COLO668 (cell line): ENCODE measurements at regions not wholly inside any gene's neighbourhood (a gene's known extent, or its start where the extent isn't known, plus 50 kb on each side); places are given as distances from the start of the nearest gene placed in this dataset.

Source experiments
- DNase-seq: peaks from one replicate; lab custom pipeline; 2025; ENCODE audit not compliant: unreplicated experiment; lab: John Stamatoyannopoulos, UW

DNA sequence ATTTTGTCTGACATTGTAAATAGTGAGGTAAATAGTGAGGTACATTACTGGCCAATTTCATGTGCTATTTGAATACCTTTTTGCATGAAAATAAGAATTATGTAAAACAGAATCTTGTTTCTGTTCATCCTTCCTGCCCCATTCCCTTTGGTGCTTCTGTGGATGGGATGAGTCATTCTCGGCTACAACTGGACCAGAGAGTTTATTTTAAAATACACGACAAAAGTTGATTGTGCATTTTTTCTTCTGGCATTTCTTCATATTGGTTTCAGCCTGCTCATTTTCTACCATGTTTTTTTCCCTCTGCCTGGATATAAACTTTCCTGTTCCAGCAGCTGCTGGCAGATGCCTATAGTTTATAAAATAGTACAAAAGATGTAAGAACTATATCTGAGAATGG lies 107.5 kb downstream of the CYSLTR2 start:
- no peak for DNase-seq

- peak; percentile 88 for DNase-seq
Observed at GRCh38 chr13:48769107-48769704, 115.5 kb downstream of the CYSLTR2 start.

- no peak for DNase-seq
Observed at GRCh38 chr13:48770372-48770771, 116.6 kb downstream of the CYSLTR2 start.

- no peak for DNase-seq
Observed at GRCh38 chr13:48772908-48773307, 119.2 kb downstream of the CYSLTR2 start.

- DNase-seq: no peak
Observed at GRCh38 chr13:48773531-48774275, 120.0 kb downstream of the CYSLTR2 start.

GRCh38 chr13:48775285-48775684 lies 121.6 kb downstream of the CYSLTR2 start:
- DNase-seq: no peak

DNA sequence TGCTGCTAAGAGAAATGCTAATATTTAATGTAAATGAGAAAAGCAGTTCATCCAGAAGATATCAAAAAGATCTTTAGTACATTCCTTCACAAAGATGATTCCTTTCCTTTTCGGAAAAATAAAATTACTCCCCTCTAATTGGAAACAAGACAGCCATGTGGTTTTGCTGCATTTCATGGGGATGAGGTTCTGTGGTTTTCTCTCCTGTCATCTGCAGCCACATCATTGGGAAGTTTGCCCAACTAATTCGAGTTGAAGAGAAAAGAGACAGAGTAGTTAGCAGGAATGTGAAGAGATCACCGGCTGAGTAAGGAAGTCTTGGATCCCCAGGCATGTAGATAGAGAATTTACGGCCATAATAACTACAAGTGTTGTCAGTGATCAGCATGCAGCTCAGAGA lies 122.1 kb downstream of the CYSLTR2 start:
- DNase-seq: no peak

DNA sequence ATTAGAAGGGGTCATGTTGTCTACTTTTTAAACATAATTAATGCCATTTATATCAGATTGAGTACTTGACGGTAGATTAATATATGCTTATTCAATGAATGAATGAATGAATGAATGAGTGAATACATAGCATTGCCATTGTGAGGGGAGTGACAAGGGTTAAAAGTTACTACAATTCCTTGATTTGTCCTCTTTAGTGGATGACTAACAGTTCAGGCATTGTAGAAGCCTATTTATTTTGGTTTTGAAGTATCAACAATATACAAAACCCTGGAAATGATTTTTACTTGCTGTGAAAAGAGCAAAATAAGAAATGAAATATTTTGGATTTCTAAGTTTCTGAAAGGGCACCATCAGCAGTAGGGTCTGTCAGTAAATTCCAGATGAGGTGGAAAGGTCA lies 122.7 kb downstream of the CYSLTR2 start:
- no peak for DNase-seq

- no peak for DNase-seq
Observed at GRCh38 chr13:48778610-48779009, 124.9 kb downstream of the CYSLTR2 start.

GRCh38 chr13:48780713-48781341 lies 127.1 kb downstream of the CYSLTR2 start:
- no peak for DNase-seq

DNA sequence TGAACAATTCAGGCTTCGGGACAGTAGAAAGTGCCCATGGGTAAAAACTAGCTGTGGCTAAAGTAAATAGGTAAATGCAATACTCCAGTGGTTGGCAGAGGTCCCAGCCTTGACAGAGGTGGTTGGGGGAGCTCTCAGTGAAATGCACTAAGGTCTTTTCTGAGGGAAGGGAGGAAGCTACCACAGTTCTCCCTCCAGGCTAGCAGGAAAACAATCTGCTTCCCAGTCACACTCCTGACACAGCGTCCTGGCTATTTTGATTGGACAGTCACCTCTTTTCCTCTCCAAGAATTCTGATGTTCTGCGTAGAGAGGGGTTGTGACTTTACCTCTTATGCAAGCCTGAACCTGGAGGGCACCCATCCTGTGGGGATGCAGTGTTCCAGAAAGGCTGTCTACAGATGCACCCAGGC lies 128.7 kb downstream of the CYSLTR2 start:
- DNase-seq: no peak

DNA sequence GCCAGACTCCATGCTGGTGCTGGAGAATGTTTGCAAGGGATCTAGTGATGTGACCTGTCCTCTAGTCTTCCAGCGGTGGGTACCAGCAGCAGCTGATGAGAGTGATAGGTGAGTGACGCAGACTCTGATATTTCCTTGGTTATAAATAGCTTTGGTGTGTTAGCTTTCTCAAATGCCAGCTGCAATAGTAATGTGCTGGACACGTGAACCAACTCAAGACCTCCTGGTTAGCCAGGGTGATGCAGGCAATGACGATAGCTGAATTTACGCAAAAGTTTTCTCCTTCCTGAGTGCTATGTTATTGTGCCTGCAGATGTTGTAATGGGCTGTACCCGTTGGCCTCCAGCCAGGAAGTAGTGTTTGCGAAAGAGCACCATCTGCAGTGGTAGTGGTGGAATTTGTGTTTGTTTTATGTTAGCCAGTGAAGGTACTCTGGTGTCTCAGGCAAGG lies 129.5 kb downstream of the CYSLTR2 start:
- DNase-seq: peak; percentile 86

GRCh38 chr13:48783695-48784230 lies 130.0 kb downstream of the CYSLTR2 start:
- DNase-seq: no peak

DNA sequence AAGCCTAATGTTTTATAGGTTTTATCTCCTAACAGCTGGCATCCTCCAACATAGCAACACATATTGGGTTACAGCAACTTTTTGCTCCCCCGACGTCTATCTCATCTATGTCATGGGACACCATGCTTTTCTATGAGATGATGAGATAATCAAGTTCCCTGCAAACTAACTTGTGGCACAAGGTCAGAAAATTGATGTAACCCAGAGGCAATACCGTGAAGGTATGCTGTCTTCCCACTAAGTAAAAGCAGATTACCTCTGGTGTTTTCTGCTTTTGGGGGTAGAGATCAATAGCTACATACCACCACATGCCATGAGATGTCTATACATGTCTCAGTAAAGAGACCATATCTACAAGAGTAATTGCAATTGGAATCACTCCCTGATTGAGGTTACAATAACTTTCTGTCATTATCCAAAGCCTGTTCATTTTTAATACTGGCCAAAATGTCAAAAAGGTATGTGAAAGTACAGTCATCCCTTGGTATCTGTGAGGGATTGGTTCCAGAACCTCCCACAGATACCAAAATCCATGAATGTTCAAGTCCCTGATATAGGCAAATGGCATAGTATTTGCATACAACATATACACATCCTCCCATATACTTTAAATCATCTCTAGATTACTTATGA lies 131.3 kb downstream of the CYSLTR2 start:
- DNase-seq: no peak

- no peak for DNase-seq
Observed at GRCh38 chr13:48790199-48790598, 136.5 kb downstream of the CYSLTR2 start.

DNA sequence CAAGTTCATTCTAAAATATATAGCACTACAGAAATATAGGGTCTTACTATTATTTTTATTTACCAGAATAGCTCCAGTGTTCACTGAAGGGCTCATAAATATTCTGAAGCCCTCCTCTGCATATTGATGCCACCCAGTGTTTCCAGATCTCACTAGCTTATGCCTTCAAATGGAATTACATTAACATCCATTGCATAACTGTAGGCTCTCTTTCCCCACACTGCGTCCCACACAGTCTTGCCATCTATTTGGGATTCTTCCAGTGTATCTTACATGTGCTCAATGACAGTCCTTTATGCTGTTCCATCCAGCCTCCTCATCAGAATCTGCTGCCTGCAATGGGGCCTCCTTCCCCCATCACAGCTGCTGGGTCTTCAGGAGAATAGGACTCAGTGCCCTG lies 137.2 kb downstream of the CYSLTR2 start:
- no peak for DNase-seq

DNA sequence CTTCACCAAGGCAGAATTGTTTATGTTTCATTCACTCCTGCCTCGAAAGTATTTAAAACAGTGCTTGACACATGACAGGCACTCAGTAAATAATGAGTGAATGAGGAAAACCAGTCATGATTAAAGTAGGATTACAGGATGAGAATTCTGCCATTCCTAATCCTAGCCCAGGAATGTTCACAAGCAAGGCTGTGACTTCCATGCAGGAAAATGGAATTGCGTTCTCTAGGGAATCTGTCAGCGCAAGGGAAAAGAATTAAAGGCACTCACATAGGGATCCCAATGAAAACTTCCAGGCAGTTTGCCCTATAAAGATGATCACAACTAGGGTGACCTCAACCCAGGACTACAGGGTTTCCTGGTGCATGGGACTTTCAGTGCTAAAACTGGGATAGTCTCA lies 143.4 kb downstream of the CYSLTR2 start:
- no peak for DNase-seq

DNA sequence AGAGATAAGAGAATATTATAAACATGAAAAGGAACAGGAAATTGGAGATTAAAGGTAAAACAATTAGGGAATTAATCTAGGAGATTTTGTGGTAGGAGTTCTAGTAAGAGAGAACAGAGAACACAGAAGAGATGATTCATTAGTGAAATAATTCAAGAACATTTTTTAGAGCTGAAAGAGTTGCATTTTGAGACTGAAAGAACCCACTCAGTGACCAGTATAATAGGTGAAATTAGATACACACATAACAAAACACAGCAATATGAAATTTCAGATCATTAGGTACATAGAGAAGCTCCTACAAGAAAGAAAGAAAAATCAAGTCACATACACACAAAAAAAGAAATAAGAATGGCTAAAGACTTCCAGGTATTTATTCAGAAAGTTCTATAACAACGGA lies 144.0 kb downstream of the CYSLTR2 start:
- no peak for DNase-seq

GRCh38 chr13:48798180-48798579 lies 144.5 kb downstream of the CYSLTR2 start:
- no peak for DNase-seq

DNA sequence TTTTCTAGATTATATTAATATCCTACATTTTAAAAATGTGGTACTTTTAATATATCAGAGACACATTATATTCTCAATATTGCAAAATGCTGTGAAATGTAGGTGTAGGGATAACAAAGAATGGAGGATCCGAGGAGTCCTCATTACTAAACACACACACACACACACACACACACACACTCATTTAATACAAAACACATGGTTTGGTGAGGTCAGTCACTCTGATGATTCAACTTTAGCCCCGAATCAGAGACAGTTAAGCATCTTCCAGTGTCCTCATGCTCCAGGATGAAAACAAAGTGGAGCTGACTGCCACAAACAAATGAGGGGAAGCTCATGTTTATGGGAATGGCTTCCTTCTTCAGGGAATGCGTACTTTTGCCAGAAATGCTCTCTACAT lies 147.5 kb downstream of the CYSLTR2 start:
- no peak for DNase-seq

- no peak for DNase-seq
Observed at GRCh38 chr13:48804821-48805601, 151.3 kb downstream of the CYSLTR2 start.
